Astrocyte of the spinal cord (primary cell): ENCODE measurements at regions not wholly inside any gene's neighbourhood (a gene's known extent, or its start where the extent isn't known, plus 50 kb on each side); places are given as distances from the start of the nearest gene placed in this dataset.

ENCODE experiments used
- DNase-seq: peaks from one replicate; pipeline ENCODE4 v3.0.0; 2011; ENCODE audit warnings: low read depth, low spot score
- H3K4me3 ChIP-seq: 2 replicates; pipeline ENCODE4 v1.5.1; 2011; ENCODE audit warnings: low read depth, mild to moderate bottlenecking, low read length, moderate library complexity
- CTCF ChIP-seq: IDR thresholded peaks from 2 replicates; pipeline ENCODE4 v1.5.1; 2012; ENCODE audit warnings: low read depth, mild to moderate bottlenecking, low read length, inconsistent platforms
- in situ Hi-C: cut with HindIII; loops from 2 replicates; pipeline ENCODE4 v1.10.0; 2017; ENCODE audit warnings: low sequenced_read_pairs

- H3K4me3 ChIP-seq = no peak overlapping the region
- no peak for DNase-seq
- in situ Hi-C loops = no loop called here
- no peak for TF ChIP-seq CTCF
These were observed 320.2 kb downstream of the TLE1 start for GRCh38 chr9:81369121-81369520.

GRCh38 chr9:81363916-81364480 is 325.3 kb downstream of the TLE1 start:
- H3K4me3 ChIP-seq = no peak overlapping the region
- no peak for TF ChIP-seq CTCF
- peak; percentile 56 for DNase-seq
- in situ Hi-C loops = no loop called here

GRCh38 chr9:81361296-81361695 is 328.1 kb downstream of the TLE1 start:
- no peak overlapping the region for H3K4me3 ChIP-seq
- TF ChIP-seq CTCF = no peak
- in situ Hi-C loops = no loop called here
- no peak for DNase-seq

- in situ Hi-C loops = no loop called here
- DNase-seq = no peak
- H3K4me3 ChIP-seq = no peak overlapping the region
- TF ChIP-seq CTCF = no peak
These were observed 338.2 kb downstream of the TLE1 start for GRCh38 chr9:81351166-81351565.

- no peak overlapping the region for H3K4me3 ChIP-seq
- DNase-seq = no peak
- in situ Hi-C loops = no loop called here
- TF ChIP-seq CTCF = no peak
These were observed 345.0 kb downstream of the TLE1 start for GRCh38 chr9:81344366-81344765.

GRCh38 chr9:81335879-81336421 is 353.4 kb downstream of the TLE1 start:
- no peak overlapping the region for H3K4me3 ChIP-seq
- TF ChIP-seq CTCF = no peak
- in situ Hi-C loops = no loop called here
- DNase-seq = no peak
